ENCODE measurements at regions not wholly inside any gene's neighbourhood (a gene's known extent, or its start where the extent isn't known, plus 50 kb on each side); places are given as distances from the start of the nearest gene placed in this dataset.

DNA sequence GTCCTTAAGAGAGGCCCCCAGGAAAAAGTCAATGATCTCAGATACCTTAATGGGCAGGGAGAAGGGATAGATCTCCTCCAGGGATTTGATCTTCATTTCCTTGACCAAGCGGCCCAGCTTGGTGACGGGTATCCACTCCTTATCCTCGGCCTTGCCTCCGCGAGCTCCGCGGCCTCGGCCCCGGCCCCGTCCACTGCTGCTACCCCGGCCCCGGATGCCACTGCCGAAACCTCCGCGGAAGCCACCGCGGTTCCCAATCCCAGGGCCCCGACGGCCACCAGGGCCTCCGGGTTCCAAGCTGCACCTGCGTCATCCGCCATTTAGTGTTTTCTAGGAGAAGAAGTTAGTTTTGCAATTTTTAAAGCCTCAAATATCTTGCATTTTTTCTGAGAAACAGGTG lies 65.2 kb upstream of the KIF2B start:
- 0 out of 2 replicates have a peak, but pooled peaks cover 3% of the 10 kb centered on the region for H3K9me2 ChIP-seq (ENCODE audit: insufficient read depth)
- H3K27ac ChIP-seq (ENCODE audit: low read depth), result no peak overlapping the region
- H3F3A ChIP-seq (replicated peaks; ENCODE audit: low read depth), result no peaks in the 10 kb centered on the region
- no peaks in the 10 kb centered on the region for H3K36me3 ChIP-seq (ENCODE audit: insufficient read depth)
- H3K4me3 ChIP-seq, result no peak overlapping the region
- no peak overlapping the region for H3K27ac Mint-ChIP-seq
- no peaks in the 10 kb centered on the region for H3K4me1 Mint-ChIP-seq
- DNase-seq (ENCODE audit: low spot score) (no peak), ATAC-seq (no peak)
- no peaks in the 10 kb centered on the region for H3K27me3 Mint-ChIP-seq (ENCODE audit: insufficient read depth, low read depth, poor library complexity)
- no peak overlapping the region for H2AFZ ChIP-seq
- no peak overlapping the region for H3K4me2 ChIP-seq
- H3K4me1 ChIP-seq (ENCODE audit: insufficient read depth), result no peaks in the 10 kb centered on the region
- H4K20me1 ChIP-seq (replicated peaks; ENCODE audit: insufficient read depth), result no peaks in the 10 kb centered on the region
- no peaks in the 10 kb centered on the region for H3K79me2 ChIP-seq (replicated peaks; ENCODE audit: insufficient read depth)
- H3K4me3 Mint-ChIP-seq, result no peak overlapping the region
- peaks cover 9% of the 10 kb centered on the region; the same call in 2 of the 3 replicates for H3K36me3 Mint-ChIP-seq (ENCODE audit: low read depth)
- peaks cover 14% of the 10 kb centered on the region for H3K9me3 Mint-ChIP-seq
- no peaks in the 10 kb centered on the region for H3K27me3 ChIP-seq (ENCODE audit: insufficient read depth)
- TF ChIP-seq JUNB (IDR thresholded peaks at IDR 0.05; ENCODE audit: unreplicated experiment) (no peak), EZH2 (IDR thresholded peaks at IDR 0.05; ENCODE audit: low read depth, unreplicated experiment) (no peak), EZH2phosphoT487 (IDR thresholded peaks at IDR 0.05; ENCODE audit: unreplicated experiment) (no peak), STAT1 (IDR thresholded peaks at IDR 0.05; ENCODE audit: unreplicated experiment) (no peak), CTCF (conservative IDR thresholded peaks at IDR 0.05; ENCODE audit: low read depth in 2 of 2) (no peak), REST (IDR thresholded peaks at IDR 0.05; ENCODE audit: unreplicated experiment) (no peak), POLR2AphosphoS5 (IDR thresholded peaks at IDR 0.05; ENCODE audit: low read depth) (no peak), ETS1 (IDR thresholded peaks at IDR 0.05) (no peak), NANOG (IDR thresholded peaks at IDR 0.05; ENCODE audit: borderline replicate concordance) (no peak), ZNF331 (CRISPR knock-in tag; IDR thresholded peaks at IDR 0.05; ENCODE audit: low read depth) (no peak), CREB1 (CRISPR knock-in tag; IDR thresholded peaks at IDR 0.05; ENCODE audit: low read depth) (no peak), ZNF114 (CRISPR knock-in tag; IDR thresholded peaks at IDR 0.05) (no peak)
- TF ChIP-seq, protein P1, sequence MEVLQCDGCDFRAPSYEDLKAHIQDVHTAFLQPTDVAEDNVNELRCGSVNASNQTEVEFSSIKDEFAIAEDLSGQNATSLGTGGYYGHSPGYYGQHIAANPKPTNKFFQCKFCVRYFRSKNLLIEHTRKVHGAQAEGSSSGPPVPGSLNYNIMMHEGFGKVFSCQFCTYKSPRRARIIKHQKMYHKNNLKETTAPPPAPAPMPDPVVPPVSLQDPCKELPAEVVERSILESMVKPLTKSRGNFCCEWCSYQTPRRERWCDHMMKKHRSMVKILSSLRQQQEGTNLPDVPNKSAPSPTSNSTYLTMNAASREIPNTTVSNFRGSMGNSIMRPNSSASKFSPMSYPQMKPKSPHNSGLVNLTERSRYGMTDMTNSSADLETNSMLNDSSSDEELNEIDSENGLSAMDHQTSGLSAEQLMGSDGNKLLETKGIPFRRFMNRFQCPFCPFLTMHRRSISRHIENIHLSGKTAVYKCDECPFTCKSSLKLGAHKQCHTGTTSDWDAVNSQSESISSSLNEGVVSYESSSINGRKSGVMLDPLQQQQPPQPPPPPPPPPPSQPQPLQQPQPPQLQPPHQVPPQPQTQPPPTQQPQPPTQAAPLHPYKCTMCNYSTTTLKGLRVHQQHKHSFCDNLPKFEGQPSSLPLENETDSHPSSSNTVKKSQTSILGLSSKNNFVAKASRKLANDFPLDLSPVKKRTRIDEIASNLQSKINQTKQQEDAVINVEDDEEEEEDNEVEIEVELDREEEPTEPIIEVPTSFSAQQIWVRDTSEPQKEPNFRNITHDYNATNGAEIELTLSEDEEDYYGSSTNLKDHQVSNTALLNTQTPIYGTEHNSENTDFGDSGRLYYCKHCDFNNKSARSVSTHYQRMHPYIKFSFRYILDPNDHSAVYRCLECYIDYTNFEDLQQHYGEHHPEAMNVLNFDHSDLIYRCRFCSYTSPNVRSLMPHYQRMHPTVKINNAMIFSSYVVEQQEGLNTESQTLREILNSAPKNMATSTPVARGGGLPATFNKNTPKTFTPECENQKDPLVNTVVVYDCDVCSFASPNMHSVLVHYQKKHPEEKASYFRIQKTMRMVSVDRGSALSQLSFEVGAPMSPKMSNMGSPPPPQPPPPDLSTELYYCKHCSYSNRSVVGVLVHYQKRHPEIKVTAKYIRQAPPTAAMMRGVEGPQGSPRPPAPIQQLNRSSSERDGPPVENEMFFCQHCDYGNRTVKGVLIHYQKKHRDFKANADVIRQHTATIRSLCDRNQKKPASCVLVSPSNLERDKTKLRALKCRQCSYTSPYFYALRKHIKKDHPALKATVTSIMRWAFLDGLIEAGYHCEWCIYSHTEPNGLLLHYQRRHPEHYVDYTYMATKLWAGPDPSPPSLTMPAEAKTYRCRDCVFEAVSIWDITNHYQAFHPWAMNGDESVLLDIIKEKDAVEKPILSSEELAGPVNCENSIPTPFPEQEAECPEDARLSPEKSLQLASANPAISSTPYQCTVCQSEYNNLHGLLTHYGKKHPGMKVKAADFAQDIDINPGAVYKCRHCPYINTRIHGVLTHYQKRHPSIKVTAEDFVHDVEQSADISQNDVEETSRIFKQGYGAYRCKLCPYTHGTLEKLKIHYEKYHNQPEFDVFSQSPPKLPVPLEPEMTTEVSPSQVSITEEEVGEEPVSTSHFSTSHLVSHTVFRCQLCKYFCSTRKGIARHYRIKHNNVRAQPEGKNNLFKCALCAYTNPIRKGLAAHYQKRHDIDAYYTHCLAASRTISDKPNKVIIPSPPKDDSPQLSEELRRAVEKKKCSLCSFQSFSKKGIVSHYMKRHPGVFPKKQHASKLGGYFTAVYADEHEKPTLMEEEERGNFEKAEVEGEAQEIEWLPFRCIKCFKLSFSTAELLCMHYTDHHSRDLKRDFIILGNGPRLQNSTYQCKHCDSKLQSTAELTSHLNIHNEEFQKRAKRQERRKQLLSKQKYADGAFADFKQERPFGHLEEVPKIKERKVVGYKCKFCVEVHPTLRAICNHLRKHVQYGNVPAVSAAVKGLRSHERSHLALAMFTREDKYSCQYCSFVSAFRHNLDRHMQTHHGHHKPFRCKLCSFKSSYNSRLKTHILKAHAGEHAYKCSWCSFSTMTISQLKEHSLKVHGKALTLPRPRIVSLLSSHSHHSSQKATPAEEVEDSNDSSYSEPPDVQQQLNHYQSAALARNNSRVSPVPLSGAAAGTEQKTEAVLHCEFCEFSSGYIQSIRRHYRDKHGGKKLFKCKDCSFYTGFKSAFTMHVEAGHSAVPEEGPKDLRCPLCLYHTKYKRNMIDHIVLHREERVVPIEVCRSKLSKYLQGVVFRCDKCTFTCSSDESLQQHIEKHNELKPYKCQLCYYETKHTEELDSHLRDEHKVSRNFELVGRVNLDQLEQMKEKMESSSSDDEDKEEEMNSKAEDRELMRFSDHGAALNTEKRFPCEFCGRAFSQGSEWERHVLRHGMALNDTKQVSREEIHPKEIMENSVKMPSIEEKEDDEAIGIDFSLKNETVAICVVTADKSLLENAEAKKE (CRISPR knock-in tag; IDR thresholded peaks at IDR 0.05), result no peak

All from GM23338 (cell line).